ENCODE measurements at regions not wholly inside any gene's neighbourhood (a gene's known extent, or its start where the extent isn't known, plus 50 kb on each side); places are given as distances from the start of the nearest gene placed in this dataset.

DNA sequence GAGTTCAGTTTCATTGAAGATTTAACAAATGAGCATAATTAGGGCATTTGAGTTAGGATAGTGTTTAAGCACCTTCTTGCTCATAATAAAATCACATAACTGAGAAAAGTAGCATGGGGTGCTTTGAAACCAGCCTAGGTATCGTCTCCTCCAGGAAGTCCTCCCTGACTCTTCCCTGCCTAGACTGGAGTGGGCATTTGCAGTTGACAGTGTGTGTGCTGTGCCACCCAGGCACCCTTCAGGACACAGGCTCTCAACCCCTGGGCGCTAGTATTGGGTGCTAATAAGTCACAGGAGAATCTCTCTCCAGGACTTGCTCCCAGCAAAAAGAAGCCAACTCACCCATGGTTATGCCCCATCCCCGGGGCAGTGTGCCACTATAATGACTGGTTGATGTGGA, 584.1 kb downstream of the INSC start:
- TF ChIP-seq GATA2 (IDR thresholded peaks at IDR 0.05; ENCODE audit: low read depth, low read length) (no peak), GATA3 (IDR thresholded peaks at IDR 0.05; ENCODE audit: low read depth, low read length) (no peak)

All from SH-SY5Y (cell line).